Stimulated activated CD8-positive, alpha-beta memory T cell treated with anti-CD3 and anti-CD28 coated beads, Interleukin-2, amount 100 ng/mL, for 48 hours (primary cell): ENCODE measurements at regions not wholly inside any gene's neighbourhood (a gene's known extent, or its start where the extent isn't known, plus 50 kb on each side); places are given as distances from the start of the nearest gene placed in this dataset.
"Not testable (repeated sequence)": the region's sequence is repeated elsewhere in the genome, so short reads cannot be mapped to it uniquely, and the experiment has no call there.

Source experiments
- DNase-seq, 2 donors: peaks; one replicate each; pipeline ENCODE4 v3.0.0-alpha.2; 2020; ENCODE audit warnings: low read depth in 2 of 2

DNA sequence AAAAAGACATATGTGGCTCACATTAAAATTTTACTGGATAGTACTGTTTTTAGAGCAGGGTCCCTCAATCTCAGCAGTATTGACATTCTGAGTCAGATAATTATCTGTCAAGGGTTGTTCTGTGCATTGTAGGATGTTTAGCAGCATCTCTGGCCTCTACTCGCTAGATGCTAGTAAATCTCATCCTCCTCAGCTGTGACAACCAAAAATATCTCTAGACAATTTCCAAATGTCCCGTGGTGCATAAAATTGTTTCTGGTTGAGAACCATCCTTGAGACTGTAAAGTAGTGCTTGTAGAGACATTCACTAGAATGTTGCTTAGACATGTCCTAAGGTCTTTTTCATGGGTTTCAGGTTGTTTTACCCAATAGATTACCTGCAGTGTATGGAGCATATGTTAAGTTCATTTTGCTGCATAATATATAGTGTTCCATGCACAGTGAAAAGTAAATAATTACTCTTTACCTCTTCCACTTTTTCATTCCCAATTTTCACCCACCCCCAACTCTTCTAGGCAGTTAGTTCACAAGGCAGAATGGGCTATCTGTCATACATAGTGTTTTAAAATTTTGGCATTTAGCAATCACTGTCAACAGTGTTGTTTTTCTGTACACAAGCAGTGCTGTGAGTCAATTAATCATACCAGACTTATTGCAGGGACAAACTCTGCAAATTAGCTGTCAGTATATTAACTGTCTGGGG, 200.2 kb upstream of the SLC38A2 start:
- DNase-seq, result no peak

- DNase-seq, result no peak
Measured at GRCh38 chr12:46571608-46572007, 199.0 kb upstream of the SLC38A2 start.

DNA sequence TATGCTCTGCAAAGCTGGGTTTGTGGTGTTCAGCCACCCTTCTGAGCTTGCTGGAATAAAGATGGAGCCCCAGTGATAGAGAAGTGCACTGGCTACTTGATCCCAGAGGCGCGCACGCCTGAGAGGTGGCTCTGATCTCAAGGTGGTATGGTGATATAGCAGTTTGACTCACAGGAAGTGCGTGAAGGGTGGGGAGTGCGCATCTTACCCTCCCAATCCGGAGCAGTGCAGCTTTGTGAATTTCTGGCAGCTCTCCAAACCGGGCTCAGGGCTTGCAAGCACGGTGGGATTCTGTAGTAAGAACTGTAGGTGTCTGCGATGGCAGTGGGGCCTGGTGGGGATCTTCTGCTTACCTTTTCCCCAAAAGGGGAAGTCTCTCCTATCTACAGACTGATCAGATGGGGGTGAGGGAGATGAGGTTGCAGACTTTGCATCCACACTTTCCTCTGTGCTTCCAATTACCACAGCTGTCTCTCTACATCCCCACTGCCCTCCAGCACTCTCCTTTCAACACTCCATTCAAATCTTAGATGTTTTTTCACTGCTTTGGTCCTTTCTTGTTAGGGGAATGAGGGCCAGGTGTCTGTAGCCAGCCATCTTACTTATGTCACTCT, 197.4 kb upstream of the SLC38A2 start:
- DNase-seq, result no peak

- no peak for DNase-seq
Measured at GRCh38 chr12:46567667-46568066, 195.1 kb upstream of the SLC38A2 start.

DNA sequence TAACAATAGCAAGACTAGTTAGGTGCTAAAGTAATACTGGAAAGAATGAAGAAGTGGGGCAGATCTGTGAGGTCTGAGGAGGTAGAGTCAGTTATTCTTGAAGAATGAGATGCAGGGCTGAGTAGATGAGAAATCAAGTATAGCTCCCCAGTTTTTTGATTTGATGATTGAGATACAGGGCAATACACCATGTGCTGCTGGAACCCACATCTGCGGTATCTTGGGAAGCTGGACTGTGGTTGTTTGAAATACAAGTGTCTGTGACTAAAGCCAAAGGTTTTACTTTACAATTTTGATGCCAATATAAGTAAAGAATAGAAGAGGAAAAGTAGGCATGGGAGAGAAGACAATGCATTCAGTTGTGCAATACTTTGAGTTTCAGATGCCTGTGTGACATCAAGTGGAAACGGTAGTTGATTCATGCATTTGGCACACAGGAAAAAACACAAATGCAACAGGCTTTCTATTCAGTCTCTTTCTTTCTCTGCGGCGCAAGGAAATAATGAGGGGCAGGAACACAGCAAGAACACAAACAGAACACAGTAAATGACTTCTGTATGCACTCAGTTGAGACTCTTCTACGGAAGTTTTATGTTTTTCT, 190.2 kb upstream of the SLC38A2 start:
- DNase-seq, result no peak

DNA sequence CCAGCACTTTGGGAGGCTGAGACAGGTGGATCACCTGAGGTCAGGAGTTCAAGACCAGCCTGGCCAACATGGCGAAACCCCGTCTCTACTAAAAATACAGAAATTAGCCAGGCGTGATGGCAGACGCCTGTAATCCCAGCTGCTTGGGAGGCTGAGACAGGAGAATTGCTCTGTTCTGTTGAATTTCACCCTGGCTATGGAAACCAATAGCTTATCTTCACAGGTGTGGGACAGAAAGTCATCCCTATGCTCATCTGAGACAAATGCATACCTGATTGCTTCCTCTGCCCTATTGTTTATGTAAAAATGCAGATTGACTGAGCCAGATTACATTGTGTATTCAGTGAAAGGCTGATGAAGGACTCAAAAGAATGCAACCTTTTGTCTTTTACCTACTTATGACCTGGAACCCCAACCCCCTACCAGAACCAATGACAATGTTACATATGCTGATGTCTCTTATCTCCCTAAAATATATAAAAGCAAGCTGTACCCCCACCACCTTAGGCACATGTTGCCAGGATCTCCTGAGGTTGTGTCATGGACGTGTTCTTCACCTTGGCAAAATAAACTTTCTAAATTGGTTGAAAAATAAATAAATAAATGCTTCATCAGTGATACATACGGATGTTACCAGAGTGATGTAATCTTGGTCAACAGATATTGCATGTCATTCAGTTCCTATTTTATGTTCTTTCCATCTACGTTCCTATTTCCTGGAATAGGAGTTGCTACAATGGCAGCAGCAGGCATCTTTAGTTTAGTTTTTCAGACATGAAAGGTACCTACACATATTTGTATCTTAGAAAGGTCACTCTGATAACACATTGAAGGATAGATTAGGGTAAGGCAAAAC, 189.4 kb upstream of the SLC38A2 start:
- DNase-seq, result not testable (repeated sequence)

GRCh38 chr12:46560874-46561273, 188.3 kb upstream of the SLC38A2 start:
- no peak for DNase-seq

- DNase-seq, result no peak
Measured at GRCh38 chr12:46560089-46560488, 187.5 kb upstream of the SLC38A2 start.

DNA sequence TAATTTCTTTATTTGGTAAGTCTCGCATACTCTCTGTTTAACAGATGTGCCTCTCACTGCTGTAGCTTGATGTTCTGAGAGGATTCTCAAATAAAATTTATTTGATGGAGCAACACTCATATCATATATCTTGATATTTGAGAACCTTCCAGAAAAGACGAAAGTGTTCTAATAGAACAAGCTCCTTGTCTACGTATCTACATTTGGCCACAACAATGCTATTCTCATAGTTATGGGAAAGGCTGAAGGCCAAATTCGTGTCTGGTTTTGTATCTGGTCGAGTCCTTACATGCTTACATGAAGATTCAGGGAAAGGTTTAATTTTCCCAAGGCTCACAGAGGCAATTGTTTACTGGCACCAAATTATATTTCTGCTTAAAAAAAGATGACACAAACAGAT, 186.7 kb upstream of the SLC38A2 start:
- no peak for DNase-seq

DNA sequence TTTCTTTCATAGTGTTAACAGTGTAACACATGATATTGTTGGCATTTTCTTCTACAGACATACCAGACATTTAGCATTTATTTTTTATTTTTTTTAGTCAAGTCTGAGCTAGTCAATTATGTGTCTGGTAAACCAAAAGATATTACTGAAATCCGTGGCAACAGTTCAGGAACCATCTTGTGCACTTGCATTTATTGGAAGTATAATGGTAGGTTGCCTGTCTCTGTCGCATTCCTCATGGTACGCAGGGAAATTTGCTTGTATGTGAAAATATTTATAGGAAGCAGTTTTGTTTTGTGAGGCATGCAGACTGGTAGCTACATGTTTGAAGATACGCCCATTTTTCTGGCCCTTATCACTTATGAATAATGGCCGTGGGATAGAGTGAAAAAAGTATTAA, 186.1 kb upstream of the SLC38A2 start:
- DNase-seq, result no peak

DNA sequence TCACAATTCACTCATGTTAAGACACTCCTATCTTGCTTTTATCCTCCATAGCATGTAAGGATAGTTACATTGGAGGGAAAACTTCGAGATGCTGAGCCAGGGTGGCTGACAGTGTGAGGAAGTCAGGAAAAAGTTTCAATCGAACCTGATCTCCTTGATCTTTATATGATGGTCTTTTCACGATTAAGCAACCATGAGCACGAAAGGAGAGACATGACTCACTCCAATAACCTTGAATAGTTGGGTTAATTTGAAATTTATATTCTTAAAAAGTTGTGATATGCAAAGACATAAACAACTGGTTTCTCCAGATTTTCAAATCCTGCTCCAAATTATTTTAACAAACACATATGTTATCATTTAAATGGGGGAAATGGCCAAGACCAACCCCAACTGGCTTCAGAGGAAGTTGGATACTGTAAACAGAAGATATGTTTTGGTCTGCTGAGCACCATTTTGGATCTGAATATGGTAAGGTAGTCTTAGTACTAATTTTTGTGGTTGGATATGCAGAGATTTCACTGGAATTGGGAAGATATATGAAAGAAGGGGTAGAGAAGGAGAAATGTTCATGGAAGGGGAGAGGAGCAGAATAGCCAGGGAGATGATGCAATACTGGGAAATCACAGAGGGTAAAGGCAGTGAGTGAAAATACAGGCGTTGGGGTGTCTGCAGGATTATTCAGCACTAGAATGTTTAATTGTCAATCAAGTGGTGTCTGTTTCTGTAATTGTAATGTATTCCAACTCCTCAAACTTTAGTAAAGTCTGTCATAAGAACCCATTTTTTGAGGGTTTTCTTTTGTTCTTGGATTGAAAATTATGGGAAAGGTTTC, 185.2 kb upstream of the SLC38A2 start:
- no peak for DNase-seq

GRCh38 chr12:46556819-46557524, 184.4 kb upstream of the SLC38A2 start:
- DNase-seq, result no peak

- DNase-seq, result no peak
Measured at GRCh38 chr12:46556105-46556559, 183.6 kb upstream of the SLC38A2 start.

DNA sequence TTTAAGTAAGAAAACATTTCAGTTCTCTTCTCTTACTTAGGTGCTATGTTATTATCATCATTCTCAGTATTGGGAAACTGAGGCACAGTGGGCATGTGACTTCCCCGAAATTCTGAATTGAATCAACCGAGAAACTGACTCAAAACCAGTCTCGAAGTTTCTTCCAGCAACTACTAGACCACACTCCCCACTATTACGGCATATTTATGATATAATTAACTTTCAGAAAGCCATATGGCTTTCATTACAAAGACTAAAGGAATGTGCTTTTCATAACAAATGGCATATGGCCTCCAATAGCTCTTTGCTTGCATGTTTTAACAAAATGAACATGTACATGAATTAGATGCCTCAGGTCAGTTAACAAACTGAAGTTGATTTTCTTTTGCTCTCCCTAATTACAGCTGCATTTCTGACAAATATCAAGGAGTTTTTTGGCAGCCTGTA, 182.9 kb upstream of the SLC38A2 start:
- DNase-seq, result no peak

- no peak for DNase-seq
Measured at GRCh38 chr12:46554460-46554859, 181.9 kb upstream of the SLC38A2 start.

DNA sequence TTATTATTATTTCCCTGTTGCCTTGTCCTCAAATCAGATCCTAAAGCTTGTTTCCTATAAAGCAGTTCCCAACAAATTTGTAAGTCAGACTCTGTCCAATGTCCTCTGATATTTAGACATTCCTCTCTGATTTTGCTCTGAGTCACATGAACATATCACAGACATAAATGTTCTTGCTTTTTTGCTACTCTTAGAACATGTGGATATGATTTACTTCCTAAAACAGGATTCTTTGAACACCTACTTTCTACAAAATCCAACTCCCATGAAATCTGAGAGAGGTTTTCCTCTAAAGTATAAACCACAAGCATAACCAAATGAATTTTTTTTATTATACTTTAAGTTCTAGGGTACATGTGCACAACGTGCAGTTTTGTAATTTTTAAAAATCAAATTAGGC, 181.3 kb upstream of the SLC38A2 start:
- no peak for DNase-seq

DNA sequence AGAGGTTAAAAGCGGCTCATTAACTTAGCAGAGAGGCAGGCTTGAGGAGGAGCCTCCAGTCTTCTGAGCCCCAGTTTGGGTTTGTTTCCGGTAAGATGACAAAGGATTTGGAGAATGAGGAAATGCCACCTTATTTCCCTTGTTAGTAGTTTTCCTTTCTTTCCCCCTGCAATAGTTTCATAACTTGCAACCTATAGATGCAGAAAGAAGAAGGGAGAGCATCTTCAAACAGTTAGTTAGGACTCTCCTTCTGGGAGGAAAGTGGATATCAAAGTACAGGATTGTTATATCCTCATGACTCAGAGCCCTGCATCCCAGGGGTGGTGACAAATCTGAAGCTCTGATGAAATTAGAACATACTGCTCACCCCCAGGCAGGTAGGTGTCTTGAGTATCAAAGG, 180.7 kb upstream of the SLC38A2 start:
- no peak for DNase-seq

- DNase-seq, result no peak
Measured at GRCh38 chr12:46550266-46550879, 177.8 kb upstream of the SLC38A2 start.

DNA sequence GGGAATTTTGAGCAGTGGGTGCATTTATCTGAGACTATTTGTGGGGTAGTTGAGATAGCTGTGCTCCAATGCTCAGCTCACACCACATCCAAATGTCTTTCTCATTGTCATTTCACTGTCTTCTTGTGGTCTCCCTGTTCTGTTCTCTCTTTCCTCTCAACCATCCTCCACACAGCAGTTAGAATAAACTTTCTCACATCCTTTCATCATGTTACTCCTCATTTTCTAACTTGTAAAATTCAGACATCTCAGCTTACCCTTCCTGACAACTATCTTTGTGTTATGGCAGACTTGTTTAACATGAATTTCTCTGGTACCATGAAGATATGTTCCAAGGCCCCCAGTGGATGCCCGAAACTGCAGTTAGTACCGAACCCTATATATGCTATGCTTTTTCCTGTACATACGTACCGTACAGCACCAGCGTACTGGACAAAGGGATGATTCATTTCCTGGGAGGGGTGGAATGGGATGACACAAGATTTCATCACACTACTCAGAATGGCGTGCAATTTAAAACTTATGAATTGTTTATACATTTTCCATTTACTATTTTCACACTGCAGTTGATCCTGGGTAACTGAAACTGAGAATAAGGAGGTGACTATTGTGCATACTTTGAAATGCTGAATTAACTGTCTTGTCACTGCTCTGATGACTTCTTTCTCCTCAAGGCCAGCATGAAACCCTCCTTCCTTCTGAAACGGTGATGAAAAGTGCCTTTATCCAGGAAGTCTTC, 177.1 kb upstream of the SLC38A2 start:
- DNase-seq, result no peak
